Fibroblast of mammary gland (primary cell): ENCODE measurements at regions not wholly inside any gene's neighbourhood (a gene's known extent, or its start where the extent isn't known, plus 50 kb on each side); places are given as distances from the start of the nearest gene placed in this dataset.
A peak's percentile ranks its signal among the peaks of the same experiment; 100 is the strongest.
"Not testable (repeated sequence)": the region's sequence is repeated elsewhere in the genome, so short reads cannot be mapped to it uniquely, and the experiment has no call there.

ENCODE experiments used
- DNase-seq: peaks from one replicate; pipeline ENCODE4 v3.0.0-alpha.2; 2010; ENCODE audit warnings: low read depth
- H3K4me3 ChIP-seq: 2 replicates; pipeline ENCODE4 v1.5.1; 2011; ENCODE audit warnings: low read depth, mild to moderate bottlenecking, low read length, moderate library complexity; ENCODE audit not compliant: control insufficient read depth
- CTCF ChIP-seq: conservative IDR thresholded peaks from 2 replicates; pipeline ENCODE4 v1.5.1; 2011; ENCODE audit warnings: low read depth, low read length, inconsistent platforms; ENCODE audit not compliant: control insufficient read depth, insufficient read depth

- DNase-seq, result no peak
- no peak overlapping the region for H3K4me3 ChIP-seq
- no peak for TF ChIP-seq CTCF
Observed at GRCh38 chr2:22449696-22450095, 935.3 kb upstream of the KLHL29 start.

GRCh38 chr2:22450831-22451230 lies 934.1 kb upstream of the KLHL29 start:
- TF ChIP-seq CTCF, result no peak
- no peak for DNase-seq
- H3K4me3 ChIP-seq, result no peak overlapping the region

- H3K4me3 ChIP-seq, result no peak overlapping the region
- no peak for TF ChIP-seq CTCF
- no peak for DNase-seq
Observed at GRCh38 chr2:22454826-22455485, 930.0 kb upstream of the KLHL29 start.

GRCh38 chr2:22458440-22458839 lies 926.5 kb upstream of the KLHL29 start:
- no peak for TF ChIP-seq CTCF
- no peak overlapping the region for H3K4me3 ChIP-seq
- DNase-seq, result no peak

- not testable (repeated sequence) for DNase-seq, H3K4me3 ChIP-seq
Observed at GRCh38 chr2:22475103-22475502, 909.9 kb upstream of the KLHL29 start.

GRCh38 chr2:22478329-22478728 lies 906.6 kb upstream of the KLHL29 start:
- H3K4me3 ChIP-seq, result no peak overlapping the region
- TF ChIP-seq CTCF, result no peak

GRCh38 chr2:22481486-22482259 lies 903.3 kb upstream of the KLHL29 start:
- TF ChIP-seq CTCF, result no peak
- H3K4me3 ChIP-seq, result no peak overlapping the region
- peak; percentile 1 for DNase-seq

More at GRCh38 chr2:22478329-22478728, 906.6 kb upstream of the KLHL29 start:
- no peak for DNase-seq
